ENCODE measurements at regions not wholly inside any gene's neighbourhood (a gene's known extent, or its start where the extent isn't known, plus 50 kb on each side); places are given as distances from the start of the nearest gene placed in this dataset.

- TF ChIP-seq CTCF (conservative IDR thresholded peaks at IDR 0.05 in 1 of 2, IDR thresholded peaks at IDR 0.05 in 1 of 2; ENCODE audit: low read depth in 1 of 2, low read length in 2 of 2), result no peak
- TF ChIP-seq EZH2 (IDR thresholded peaks at IDR 0.05; ENCODE audit: low read length, missing control alignments), result no peak
These were observed 249.5 kb upstream of the KCNG1 start for GRCh38 chr20:51272401-51272800.

Measured in fibroblast of lung (primary cell).